Cardiac muscle cell (in vitro differentiated cells and primary cell): ENCODE measurements at regions not wholly inside any gene's neighbourhood (a gene's known extent, or its start where the extent isn't known, plus 50 kb on each side); places are given as distances from the start of the nearest gene placed in this dataset.
"Not testable (repeated sequence)": the region's sequence is repeated elsewhere in the genome, so short reads cannot be mapped to it uniquely, and the experiment has no call there.

Experiments used
- DNase-seq, 2 donors: peaks; one replicate each; pipeline versions ENCODE4 v3.0.0 to v3.0.0-alpha.2; 2010 to 2017; ENCODE audit warnings: low read depth in 1 of 2, low spot score in 1 of 2
- H3K27ac ChIP-seq: fragments of 200-600 bp; sonication (generic); 2 replicates; pipeline ENCODE4 v1.5.1; 2016
- H3K27me3 ChIP-seq: fragments of 200-600 bp; sonication (generic); 2 replicates; pipeline ENCODE4 v1.6.0; 2016; ENCODE audit warnings: control low read depth
- H3K36me3 ChIP-seq: fragments of 200-600 bp; sonication (generic); 2 replicates; pipeline ENCODE4 v1.5.1; 2016; ENCODE audit warnings: control low read depth
- H3K4me1 ChIP-seq: fragments of 200-600 bp; sonication (generic); 2 replicates; pipeline ENCODE4 v1.8.1; 2017; ENCODE audit warnings: low read depth, mild to moderate bottlenecking, mixed run types
- H3K4me3 ChIP-seq: fragments of 200-600 bp; sonication (generic); 2 replicates; pipeline ENCODE4 v1.5.1; 2016; ENCODE audit warnings: mild to moderate bottlenecking
- H3K9me3 ChIP-seq: fragments of 200-600 bp; sonication (generic); 2 replicates; pipeline ENCODE4 v1.5.1; 2017; ENCODE audit warnings: low read depth, mild to moderate bottlenecking, control low read depth
- TF ChIP-seq, protein P1 (sequence below): IDR thresholded peaks from 2 replicates; pipeline ENCODE4 v1.5.1; 2012; ENCODE audit warnings: low read depth, mild to moderate bottlenecking, low read length

DNA sequence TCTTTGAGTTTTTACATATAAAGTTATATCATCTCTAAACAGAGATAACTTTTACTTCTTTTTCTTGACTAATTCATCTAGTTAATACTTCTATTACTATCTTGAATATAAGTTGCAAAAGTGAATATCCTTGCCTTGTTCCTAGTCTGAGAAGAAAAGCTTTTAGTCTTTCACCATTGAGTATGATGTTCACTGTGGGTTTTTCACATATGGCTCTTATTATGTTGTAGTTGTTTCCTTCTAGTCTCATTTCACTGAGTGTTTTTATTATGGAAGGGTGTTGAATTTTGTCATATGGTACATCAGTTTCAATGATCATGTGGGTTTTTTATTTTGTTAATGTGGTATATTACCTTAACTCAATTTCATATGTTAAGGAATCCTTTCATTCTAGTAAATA, 488.3 kb downstream of the COL12A1 start:
- Histone ChIP-seq H3K9me3 (no peaks in the 10 kb centered on the region), H3K4me1 (no peaks in the 10 kb centered on the region), H3K27ac (no peak overlapping the region), H3K4me3 (no peak overlapping the region), H3K27me3 (no peaks in the 10 kb centered on the region), H3K36me3 (no peaks in the 10 kb centered on the region)
- TF ChIP-seq, protein P1, sequence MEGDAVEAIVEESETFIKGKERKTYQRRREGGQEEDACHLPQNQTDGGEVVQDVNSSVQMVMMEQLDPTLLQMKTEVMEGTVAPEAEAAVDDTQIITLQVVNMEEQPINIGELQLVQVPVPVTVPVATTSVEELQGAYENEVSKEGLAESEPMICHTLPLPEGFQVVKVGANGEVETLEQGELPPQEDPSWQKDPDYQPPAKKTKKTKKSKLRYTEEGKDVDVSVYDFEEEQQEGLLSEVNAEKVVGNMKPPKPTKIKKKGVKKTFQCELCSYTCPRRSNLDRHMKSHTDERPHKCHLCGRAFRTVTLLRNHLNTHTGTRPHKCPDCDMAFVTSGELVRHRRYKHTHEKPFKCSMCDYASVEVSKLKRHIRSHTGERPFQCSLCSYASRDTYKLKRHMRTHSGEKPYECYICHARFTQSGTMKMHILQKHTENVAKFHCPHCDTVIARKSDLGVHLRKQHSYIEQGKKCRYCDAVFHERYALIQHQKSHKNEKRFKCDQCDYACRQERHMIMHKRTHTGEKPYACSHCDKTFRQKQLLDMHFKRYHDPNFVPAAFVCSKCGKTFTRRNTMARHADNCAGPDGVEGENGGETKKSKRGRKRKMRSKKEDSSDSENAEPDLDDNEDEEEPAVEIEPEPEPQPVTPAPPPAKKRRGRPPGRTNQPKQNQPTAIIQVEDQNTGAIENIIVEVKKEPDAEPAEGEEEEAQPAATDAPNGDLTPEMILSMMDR = no peak
- DNase-seq = no peak

DNA sequence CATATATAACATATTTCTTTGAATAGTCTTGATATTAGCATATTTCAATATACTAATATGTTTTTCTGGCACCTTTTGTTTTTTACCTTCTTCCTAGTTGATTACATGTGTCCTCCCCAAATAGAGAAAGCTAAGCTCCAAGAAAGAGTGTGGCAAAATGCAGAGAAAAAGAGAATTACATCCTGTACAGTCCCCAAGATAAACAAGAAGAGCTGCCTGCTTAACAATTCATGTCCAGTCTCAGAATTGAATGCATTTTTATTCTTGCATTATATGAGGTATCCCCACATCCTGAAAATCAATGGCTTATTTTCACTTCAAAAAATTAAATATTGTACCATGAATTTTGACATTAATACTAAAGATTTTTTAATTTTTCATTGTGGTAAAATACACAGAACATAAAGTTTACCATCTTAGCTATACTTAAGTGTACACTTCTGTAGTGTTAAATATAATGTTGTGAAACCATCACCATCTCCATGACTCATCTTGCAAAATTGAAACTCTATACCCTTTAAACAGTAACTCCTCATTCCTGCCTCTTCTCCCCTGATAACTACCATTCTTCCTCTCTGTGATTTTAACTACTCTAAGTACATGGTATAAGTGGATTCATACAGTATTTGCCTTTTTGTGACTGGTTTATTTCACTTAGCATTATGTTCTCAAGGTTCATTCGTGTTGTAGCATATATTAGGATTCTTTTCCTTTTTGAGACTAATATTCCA, 490.3 kb downstream of the COL12A1 start:
- H3K36me3 ChIP-seq = no peaks in the 10 kb centered on the region
- H3K4me1 ChIP-seq = no peaks in the 10 kb centered on the region
- TF ChIP-seq, protein P1 = no peak
- H3K27me3 ChIP-seq = no peaks in the 10 kb centered on the region
- DNase-seq = peak in 1 of 2 donors; percentile 74
- H3K4me3 ChIP-seq = no peak overlapping the region
- H3K9me3 ChIP-seq = no peaks in the 10 kb centered on the region
- no peak overlapping the region for H3K27ac ChIP-seq

DNA sequence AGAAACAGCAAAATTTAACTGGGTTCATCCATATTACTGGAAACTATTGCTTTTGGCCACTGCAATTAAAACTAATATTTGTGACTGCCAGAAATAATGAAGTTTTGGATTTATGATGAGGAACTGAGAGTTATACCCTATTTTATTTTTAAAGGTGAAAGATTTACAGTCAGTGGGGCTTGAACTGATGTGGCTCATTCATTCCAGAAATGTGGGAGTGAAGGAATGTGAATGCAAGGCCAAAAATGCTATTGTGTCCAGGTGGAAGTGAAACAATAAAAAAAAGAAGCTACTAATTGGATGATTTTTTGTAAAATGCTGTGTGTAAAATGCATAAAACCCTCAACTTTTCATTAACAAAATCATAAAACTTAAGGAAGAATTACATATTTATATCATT, 491.9 kb downstream of the COL12A1 start:
- no peaks in the 10 kb centered on the region for H3K9me3 ChIP-seq
- TF ChIP-seq, protein P1 = no peak
- no peaks in the 10 kb centered on the region for H3K27me3 ChIP-seq
- H3K36me3 ChIP-seq = no peaks in the 10 kb centered on the region
- no peak overlapping the region for H3K27ac ChIP-seq
- no peaks in the 10 kb centered on the region for H3K4me1 ChIP-seq
- no peak overlapping the region for H3K4me3 ChIP-seq
- DNase-seq = peak in 1 of 2 donors; percentile 11

DNA sequence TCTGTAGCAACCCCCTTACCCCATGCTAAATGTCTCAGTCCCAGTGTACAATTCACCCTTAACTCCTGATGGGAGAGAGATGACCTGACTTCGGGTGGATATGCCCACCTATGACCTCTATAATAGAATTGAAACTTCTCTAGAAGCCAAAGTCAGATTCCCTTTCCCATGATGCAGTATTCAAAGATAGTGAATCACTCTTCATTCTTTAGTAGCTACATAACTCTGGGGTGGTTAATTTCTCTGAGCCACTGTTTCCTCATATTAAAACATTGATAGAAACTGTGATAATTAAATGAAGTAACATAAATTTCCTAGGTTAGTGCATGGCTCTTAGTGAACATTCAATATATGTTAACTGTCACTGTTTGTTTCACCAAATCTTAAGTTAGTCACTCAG, 500.4 kb downstream of the COL12A1 start:
- Histone ChIP-seq H3K27ac (no peak overlapping the region), H3K4me1 (no peaks in the 10 kb centered on the region), H3K36me3 (no peaks in the 10 kb centered on the region), H3K4me3 (no peak overlapping the region), H3K27me3 (no peaks in the 10 kb centered on the region), H3K9me3 (no peaks in the 10 kb centered on the region)
- TF ChIP-seq, protein P1 = no peak
- no peak for DNase-seq

DNA sequence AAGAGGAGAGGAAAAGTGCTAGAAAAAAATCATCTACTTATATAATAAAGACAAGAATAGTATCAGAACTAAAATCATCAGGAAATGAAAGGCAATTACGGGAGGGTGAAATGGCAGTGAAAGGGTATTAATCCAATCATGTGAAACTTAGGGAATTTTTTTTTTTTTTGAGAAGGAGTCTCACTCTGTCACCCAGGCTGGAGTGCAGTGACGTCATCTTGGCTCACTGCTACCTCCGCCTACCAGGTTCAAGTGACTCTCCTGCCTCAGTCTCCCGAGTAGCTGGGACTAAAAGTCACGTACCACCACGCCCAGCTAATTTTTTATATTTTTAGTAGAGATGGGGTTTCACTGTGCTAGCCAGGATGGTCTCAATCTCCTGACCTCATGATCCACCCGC, 501.3 kb downstream of the COL12A1 start:
- H3K27ac ChIP-seq, H3K4me3 ChIP-seq, DNase-seq, H3K9me3 ChIP-seq, H3K36me3 ChIP-seq, H3K27me3 ChIP-seq, H3K4me1 ChIP-seq: not testable (repeated sequence)

DNA sequence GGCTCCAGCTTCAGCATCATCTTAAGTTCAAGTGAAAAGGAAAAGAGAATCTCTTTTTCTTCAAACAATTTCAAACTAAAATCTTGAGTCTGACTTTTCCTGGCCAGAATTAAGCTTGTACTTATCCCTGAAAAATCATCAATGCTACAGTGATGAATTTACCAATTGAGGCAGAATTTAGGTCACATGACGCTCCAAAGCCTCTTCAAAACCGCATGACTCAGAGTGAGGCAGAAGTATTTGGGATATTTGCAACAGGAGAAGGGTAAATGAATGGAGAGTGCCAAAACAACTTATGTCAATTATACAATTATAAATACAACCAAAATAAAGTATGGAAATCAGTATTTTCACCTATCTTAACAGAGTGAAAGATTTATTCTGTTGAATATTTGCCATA, 515.5 kb downstream of the COL12A1 start:
- H3K4me3 ChIP-seq = no peak overlapping the region
- H3K27me3 ChIP-seq = no peaks in the 10 kb centered on the region
- H3K4me1 ChIP-seq = no peaks in the 10 kb centered on the region
- DNase-seq = peak in 1 of 2 donors; percentile 5
- TF ChIP-seq, protein P1 = no peak
- H3K27ac ChIP-seq = no peak overlapping the region
- no peaks in the 10 kb centered on the region for H3K9me3 ChIP-seq
- no peaks in the 10 kb centered on the region for H3K36me3 ChIP-seq
